ENCODE measurements at regions not wholly inside any gene's neighbourhood (a gene's known extent, or its start where the extent isn't known, plus 50 kb on each side); places are given as distances from the start of the nearest gene placed in this dataset.

- DNase-seq = no peak
Observed at GRCh38 chr13:109586509-109587346, 199.7 kb downstream of the IRS2 start.

DNA sequence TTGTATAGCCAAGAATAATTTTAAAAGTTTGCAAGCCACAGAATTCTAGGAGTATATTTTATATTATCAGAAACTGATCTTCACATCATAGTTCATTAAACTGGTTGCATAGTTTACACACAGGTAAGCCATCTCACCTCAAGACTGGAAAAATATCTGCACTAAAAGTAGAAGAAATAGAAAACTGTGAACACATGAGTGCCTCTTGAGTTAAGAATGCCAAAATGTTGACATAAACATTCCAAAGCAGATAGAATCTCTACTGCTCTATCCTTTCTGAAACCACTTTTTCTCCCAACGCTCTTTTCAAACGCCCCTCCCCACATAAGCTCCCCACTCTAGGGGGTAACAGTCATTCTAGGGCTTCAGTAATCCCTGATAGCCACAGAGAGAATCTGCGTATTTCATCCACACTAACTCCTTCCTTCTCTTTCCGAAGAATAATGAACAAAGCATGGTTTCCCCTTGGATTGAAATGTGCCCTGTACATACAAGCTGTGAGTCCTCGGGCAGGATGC, 201.5 kb downstream of the IRS2 start:
- DNase-seq = no peak

DNA sequence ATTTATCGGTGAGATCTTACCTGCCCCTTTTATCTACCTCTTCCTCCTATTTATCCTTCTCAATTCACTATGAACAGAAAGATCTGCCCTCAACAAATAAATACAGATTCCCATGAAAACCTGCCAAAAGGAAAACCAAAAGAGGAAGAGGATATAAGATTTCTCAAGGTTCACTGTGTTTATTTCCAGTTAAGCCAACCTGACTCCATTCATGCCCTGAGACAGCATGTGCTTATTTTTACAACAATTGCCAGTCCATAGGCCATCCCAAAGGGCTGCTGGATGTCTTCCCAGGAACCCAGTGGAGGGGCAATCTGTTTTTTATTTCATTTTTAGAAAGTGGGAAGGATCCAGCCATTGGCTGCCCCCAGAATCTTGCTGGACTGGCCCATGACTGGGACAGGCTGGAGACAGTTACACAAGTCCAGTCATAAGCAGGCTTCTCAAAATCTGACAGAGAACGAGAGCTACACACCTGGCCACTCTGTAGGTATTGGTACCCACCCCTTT, 209.1 kb downstream of the IRS2 start:
- DNase-seq = no peak

GRCh38 chr13:109576331-109576813, 210.0 kb downstream of the IRS2 start:
- DNase-seq = no peak

GRCh38 chr13:109575821-109576220, 210.6 kb downstream of the IRS2 start:
- no peak for DNase-seq

- no peak for DNase-seq
Observed at GRCh38 chr13:109572389-109572788, 214.0 kb downstream of the IRS2 start.

DNA sequence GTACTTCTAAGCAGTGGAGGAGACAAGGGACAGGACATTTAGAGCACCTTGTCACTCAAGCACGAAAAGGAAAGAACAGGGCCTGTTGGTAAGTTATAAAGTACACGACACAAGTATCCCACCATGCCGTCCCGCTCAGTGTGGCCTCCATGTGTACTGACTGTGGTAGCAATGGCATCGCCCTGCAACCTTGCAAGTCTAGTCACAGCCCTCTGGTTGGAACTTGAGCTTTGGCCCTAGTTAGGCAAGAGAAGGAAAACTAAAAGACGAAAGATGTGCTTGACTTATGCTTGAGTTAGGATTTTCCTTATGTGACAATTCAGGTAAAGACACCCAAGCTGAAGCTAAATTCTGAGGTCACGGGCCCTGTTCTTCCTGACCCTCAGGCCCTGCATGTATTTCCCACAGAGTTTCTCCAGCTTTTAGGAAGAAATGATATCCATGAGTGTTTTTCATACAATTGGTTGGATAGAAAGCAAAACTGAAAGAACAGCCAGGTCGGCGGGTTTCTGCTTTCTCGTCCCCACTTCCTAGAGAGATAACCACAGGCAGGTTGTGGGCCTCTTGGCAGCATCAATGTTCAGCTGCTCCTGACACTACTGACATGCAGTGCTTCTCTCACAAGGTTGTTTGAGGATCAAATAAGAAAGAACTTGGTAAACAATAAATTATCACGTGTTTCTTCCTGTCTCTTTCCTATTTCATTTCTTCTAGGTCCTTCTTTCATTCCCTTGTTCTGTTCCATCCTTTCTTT, 216.2 kb downstream of the IRS2 start:
- no peak for DNase-seq

DNA sequence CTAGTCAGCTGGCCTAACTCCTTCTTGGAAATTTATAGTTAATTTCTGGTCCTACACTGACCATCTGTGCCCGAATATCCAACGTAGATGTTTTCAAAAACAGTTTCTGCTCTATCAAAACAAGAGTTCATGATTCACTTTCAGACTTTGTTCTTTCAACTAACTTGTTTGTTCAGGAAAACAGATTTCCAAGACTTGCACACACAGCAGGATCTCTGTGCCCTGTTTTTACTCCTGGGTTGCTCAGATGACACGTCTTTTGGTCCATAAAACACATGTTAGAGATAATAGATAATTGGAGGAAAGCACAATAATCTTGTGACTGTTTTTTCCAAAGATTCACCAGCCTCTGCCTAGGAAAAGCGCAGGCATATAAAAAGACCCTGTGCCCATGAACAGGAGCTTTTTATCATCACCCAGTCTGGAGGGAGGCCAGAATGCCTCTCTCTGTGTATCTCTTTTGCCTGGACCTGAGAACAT, 218.0 kb downstream of the IRS2 start:
- DNase-seq = no peak

DNA sequence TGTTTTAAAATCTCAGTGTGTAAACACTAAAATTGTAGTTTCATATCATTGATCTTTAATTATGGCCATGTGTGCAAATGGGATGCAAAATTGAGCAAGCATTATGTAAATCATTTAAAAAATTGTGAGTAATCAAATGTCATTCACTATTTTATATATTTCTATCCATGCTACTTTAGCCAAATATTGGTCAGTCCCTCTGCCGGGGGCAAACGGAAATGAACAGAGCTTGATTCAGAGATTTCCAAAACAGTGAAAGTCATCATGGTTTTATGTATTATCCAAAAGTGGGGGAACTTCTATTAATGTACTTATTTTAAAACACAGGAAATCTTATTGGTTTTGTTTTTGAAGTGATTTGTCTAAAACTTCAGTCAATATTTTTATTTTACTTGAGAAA, 219.1 kb downstream of the IRS2 start:
- no peak for DNase-seq

- DNase-seq = no peak
Observed at GRCh38 chr13:109565877-109566276, 220.5 kb downstream of the IRS2 start.

DNA sequence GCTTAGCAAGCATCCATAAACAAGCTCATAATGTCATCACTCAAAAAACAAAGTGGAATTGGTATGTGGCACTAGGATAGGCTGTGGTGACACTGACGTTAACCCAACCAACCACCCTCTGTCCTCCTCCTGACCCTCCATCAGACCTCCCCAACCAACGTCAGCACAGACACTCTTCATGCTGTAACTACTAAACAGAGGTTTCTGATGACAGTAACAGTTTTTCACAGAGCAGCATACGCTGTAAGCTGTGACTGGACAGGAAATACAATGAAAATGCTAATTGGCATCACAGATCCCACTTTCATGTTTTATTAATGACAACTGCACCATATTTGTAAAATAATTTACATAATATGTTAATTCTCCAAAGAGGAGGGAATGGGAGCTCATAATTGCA, 238.0 kb downstream of the IRS2 start:
- DNase-seq = no peak

DNA sequence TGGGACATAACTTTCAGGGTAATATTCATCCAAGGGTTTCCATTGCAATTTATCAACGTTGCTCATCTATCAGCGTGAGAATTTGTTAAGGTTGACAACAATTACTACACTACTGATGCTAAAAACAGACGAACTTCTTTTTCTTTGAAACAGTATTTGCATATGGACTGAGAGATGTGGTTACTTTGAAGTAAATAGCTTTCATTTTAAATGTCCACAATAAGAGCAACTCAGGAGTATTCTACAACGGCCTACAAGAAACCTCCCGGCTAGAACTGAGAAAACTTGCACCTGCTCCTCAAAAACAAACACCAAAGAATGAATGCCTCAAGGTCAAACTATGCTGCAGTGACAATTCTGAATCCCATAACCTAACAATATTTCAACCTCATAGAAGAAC, 238.4 kb downstream of the IRS2 start:
- DNase-seq = no peak

DNA sequence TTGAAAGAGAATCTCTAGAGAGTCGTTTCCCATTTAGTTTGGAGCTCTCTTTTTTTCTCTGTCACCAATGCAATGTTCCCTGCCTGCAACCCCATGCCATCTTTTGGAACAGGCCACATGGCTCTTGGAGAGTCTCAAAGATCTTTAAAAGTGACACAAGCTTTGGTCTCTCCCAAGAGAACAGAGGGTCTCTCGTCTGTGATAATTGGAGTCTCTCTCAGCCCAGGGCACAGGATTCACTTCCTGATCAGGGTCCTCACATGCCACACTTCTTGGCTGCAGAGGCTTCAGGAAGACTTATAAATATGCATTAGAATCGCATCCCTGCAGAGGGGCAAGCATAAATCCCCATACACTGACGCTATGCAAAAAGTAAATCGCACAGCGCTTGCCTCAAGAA, 240.5 kb downstream of the IRS2 start:
- no peak for DNase-seq

DNA sequence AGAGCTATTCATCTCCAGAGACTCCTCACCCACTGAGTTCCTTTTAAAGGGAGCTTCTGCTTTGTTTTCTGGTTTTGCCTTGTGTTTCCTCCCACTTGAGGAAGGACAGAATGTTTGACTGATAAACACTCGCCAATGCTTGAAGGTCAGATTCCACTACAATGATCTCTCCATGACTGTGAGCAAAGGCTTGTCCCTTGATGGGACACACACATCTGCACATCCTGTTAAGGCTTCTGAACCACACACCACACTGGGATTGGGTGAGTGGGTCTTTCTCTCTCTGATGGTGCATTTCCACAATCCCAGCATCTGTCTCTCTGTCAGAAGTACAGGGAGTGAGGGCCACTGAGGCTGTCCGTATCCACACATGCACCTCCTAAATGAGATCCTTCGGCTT, 245.3 kb downstream of the IRS2 start:
- no peak for DNase-seq

GRCh38 chr13:109537584-109537983, 248.8 kb downstream of the IRS2 start:
- DNase-seq = no peak

DNA sequence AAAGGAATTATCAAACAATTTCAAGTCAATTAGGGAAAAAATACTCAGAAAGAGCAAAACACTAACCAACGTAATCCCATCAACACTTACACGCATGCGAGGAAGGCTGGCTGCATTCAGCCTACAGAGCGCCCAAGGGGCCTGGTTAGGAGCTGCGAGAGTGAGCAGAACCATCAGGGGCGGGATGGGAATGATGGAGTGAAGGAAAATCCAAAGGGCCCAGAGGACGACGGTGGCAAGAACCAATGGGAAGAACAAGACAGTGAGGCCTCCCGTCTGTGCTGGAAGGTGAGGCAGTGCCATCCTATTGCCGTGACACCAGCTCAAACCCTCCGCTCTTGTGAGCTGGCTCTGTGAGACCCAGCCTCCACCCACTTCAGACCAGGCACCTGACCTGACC, 253.0 kb downstream of the IRS2 start:
- DNase-seq = no peak

- no peak for DNase-seq
Observed at GRCh38 chr13:109529964-109530363, 256.4 kb downstream of the IRS2 start.

DNA sequence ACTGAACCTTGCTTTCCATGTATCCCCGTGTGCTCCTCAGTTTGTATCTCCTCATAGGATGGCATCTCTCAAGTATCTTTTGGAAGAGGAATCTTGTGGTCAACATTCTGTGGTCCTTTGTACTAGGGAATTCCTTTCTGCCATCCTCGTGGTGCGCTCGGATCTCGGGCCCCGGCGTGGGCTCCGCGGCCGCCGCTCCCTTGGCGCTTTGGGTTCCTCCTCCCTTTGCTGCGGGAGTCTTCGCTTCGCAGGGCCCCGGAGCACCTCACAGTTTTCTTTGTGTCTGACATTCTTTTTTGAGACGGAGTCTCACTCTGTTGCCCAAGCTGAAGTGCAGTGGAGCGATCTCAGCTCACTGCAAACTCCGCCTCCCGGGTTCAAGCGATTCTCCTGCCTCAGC, 264.7 kb downstream of the IRS2 start:
- no peak for DNase-seq

- DNase-seq = no peak
Observed at GRCh38 chr13:109517517-109517916, 268.9 kb downstream of the IRS2 start.

- DNase-seq = no peak
Observed at GRCh38 chr13:109516186-109516585, 270.2 kb downstream of the IRS2 start.

GRCh38 chr13:109510013-109510412, 276.4 kb downstream of the IRS2 start:
- no peak for DNase-seq

GRCh38 chr13:109509154-109509900, 277.1 kb downstream of the IRS2 start:
- no peak for DNase-seq

Measured in NCI-H2171 (cell line).